PC-9 (cell line): ENCODE measurements at regions not wholly inside any gene's neighbourhood (a gene's known extent, or its start where the extent isn't known, plus 50 kb on each side); places are given as distances from the start of the nearest gene placed in this dataset.

ENCODE experiments used
- CTCF ChIP-seq: fragments of 200-600 bp; sonication (generic); conservative IDR thresholded peaks from 2 replicates; pipeline ENCODE4 v1.6.1; 2017; ENCODE audit warnings: mixed run types, antibody characterized with exemption, mild to moderate bottlenecking, moderate library complexity
- EZH2 ChIP-seq: fragments of 200-600 bp; sonication (generic); IDR thresholded peaks from 2 replicates; pipeline ENCODE4 v1.8.0; 2017; ENCODE audit warnings: antibody characterized with exemption, low read depth

- TF ChIP-seq CTCF (no peak), EZH2 (no peak)
These were observed 84.3 kb downstream of the TNFAIP2 start for GRCh38 chr14:103207388-103208072.
